A673 (cell line): ENCODE measurements at regions not wholly inside any gene's neighbourhood (a gene's known extent, or its start where the extent isn't known, plus 50 kb on each side); places are given as distances from the start of the nearest gene placed in this dataset.

Experiments used
- BruUV-seq: library from RNA; stranded (reverse); fragments of 400-500 nt; replicated peaks from 2 replicates; lab custom pipeline; 2021; lab: Mats Ljungman, UMichigan
- CTCF ChIA-PET: fragments of 300-600 bp; sonication (Branson Sonifier 250); formaldehyde crosslinking; loops from one replicate; lab custom pipeline; 2022; ENCODE audit warnings: antibody characterized with exemption; lab: Charles Lee
- POLR2A ChIA-PET: fragments of 300-600 bp; sonication (Branson Sonifier 250); formaldehyde crosslinking; loops from one replicate; lab custom pipeline; 2022; ENCODE audit warnings: antibody characterized with exemption; ENCODE audit not compliant: low non-redundant PET; lab: Charles Lee
- DNase-seq: peaks from one replicate; pipeline ENCODE4 v3.0.0-alpha.2; 2015; ENCODE audit warnings: low spot score
- H3K27ac ChIP-seq: fragments of 200-600 bp; sonication (generic); 2 replicates; pipeline ENCODE4 v1.5.1; 2016; ENCODE audit warnings: mixed run types, low read depth, mild to moderate bottlenecking, mixed read lengths, antibody characterized with exemption, low read length; ENCODE audit not compliant: poor library complexity, severe bottlenecking
- H3K27me3 ChIP-seq: fragments of 200-600 bp; sonication (generic); replicated peaks from 2 replicates; pipeline ENCODE4 v1.6.1; 2017; ENCODE audit warnings: mixed run types, low read depth, mild to moderate bottlenecking, mixed read lengths, antibody characterized with exemption, low read length; ENCODE audit not compliant: insufficient read depth, poor library complexity
- H3K36me3 ChIP-seq: fragments of 200-600 bp; sonication (generic); 2 replicates; pipeline ENCODE4 v1.6.1; 2016; ENCODE audit warnings: mixed run types, mild to moderate bottlenecking, mixed read lengths, antibody characterized with exemption, low read length; ENCODE audit not compliant: insufficient read depth, poor library complexity, severe bottlenecking
- H3K4me1 ChIP-seq: fragments of 200-600 bp; sonication (generic); 2 replicates; pipeline ENCODE4 v1.6.1; 2017; ENCODE audit warnings: mixed run types, mild to moderate bottlenecking, mixed read lengths, antibody characterized with exemption, low read length; ENCODE audit not compliant: insufficient read depth, poor library complexity, severe bottlenecking
- H3K4me3 ChIP-seq: fragments of 200-600 bp; sonication (generic); 2 replicates; pipeline ENCODE4 v1.5.1; 2016; ENCODE audit warnings: low read depth, mixed run types, mild to moderate bottlenecking, mixed read lengths, low read length; ENCODE audit not compliant: poor library complexity, severe bottlenecking
- H3K9me3 ChIP-seq: fragments of 200-600 bp; sonication (generic); 2 replicates; pipeline ENCODE4 v1.6.1; 2016; ENCODE audit warnings: mixed run types, low read depth, mild to moderate bottlenecking, mixed read lengths, antibody characterized with exemption, low read length; ENCODE audit not compliant: poor library complexity, severe bottlenecking
- EZH2 ChIP-seq: fragments of 200-600 bp; sonication (generic); IDR thresholded peaks from 2 replicates; pipeline ENCODE4 v1.6.1; 2017; ENCODE audit warnings: borderline replicate concordance, low read depth, mild to moderate bottlenecking, mixed read lengths, antibody characterized with exemption, low read length; ENCODE audit not compliant: poor library complexity, severe bottlenecking
- intact Hi-C: fragments of 100-400 bp; cut with micrococcal nuclease; formaldehyde crosslinking; loops from one replicate; pipeline ENCODE4 v1.10.0; 2022; ENCODE audit not compliant: unreplicated experiment
- TF ChIP-seq, protein P1 (sequence below): fragments of 300-800, 200-600 bp; sonication (generic); conservative IDR thresholded peaks from 2 replicates; pipeline ENCODE4 v1.5.1; 2017; ENCODE audit warnings: low read depth, mild to moderate bottlenecking, antibody characterized with exemption, low read length, moderate library complexity, mixed read lengths

DNA sequence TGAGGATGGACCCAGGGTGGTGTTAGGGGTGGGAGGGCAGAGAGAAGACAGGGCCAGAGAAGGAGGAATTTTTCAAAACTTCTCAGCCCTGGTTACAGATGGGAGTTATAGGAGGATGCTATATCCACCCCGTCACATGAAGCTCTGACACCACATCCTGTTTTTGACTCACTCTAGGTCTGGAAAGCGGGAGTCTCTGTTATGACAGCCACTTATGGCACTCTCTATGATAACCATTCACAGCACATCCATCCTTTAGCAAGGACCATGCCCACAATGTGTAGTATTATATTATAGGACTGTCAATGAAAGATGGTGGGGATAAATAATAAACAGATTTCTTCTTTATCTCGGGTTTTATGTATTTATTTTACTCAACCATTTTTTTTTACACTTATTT lies 461.2 kb downstream of the CDH2 start:
- no peaks in the 10 kb centered on the region for H3K36me3 ChIP-seq
- peaks cover 18% of the 10 kb centered on the region for H3K4me1 ChIP-seq
- POLR2A ChIA-PET = no interaction called here
- H3K4me3 ChIP-seq = no peak overlapping the region
- DNase-seq = no peak
- H3K9me3 ChIP-seq = no peaks in the 10 kb centered on the region
- no TSS peak for BruUV-seq
- intact Hi-C loops = no loop called here
- TF ChIP-seq EZH2 = no peak
- TF ChIP-seq, protein P1, sequence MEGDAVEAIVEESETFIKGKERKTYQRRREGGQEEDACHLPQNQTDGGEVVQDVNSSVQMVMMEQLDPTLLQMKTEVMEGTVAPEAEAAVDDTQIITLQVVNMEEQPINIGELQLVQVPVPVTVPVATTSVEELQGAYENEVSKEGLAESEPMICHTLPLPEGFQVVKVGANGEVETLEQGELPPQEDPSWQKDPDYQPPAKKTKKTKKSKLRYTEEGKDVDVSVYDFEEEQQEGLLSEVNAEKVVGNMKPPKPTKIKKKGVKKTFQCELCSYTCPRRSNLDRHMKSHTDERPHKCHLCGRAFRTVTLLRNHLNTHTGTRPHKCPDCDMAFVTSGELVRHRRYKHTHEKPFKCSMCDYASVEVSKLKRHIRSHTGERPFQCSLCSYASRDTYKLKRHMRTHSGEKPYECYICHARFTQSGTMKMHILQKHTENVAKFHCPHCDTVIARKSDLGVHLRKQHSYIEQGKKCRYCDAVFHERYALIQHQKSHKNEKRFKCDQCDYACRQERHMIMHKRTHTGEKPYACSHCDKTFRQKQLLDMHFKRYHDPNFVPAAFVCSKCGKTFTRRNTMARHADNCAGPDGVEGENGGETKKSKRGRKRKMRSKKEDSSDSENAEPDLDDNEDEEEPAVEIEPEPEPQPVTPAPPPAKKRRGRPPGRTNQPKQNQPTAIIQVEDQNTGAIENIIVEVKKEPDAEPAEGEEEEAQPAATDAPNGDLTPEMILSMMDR = no peak
- no peaks in the 10 kb centered on the region for H3K27me3 ChIP-seq
- no peak overlapping the region for H3K27ac ChIP-seq
- CTCF ChIA-PET = no interaction called here

DNA sequence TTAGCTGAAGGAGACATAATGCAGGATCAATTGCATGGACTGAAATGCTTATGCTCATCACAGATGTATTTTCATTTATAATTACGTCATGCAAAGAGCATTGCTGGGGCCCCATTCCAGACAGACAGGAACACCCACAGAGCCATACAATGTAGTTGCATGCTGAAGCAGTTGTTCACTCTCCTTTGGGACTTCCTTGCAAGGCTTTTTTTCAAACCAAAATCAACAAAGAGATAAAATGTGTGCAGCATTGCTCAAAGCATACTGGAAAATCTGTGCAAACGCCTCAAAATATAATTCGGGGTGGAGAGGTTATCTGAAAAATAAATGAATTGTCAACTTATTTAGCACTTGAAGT lies 463.2 kb downstream of the CDH2 start:
- POLR2A ChIA-PET = no interaction called here
- H3K27ac ChIP-seq = peak overlapping the region; percentile 24
- DNase-seq = peak; percentile 79

GRCh38 chr18:27713037-27713737 lies 463.7 kb downstream of the CDH2 start:
- Histone ChIP-seq H3K9me3 (peaks cover 7% of the 10 kb centered on the region), H3K4me1 (peaks cover 18% of the 10 kb centered on the region), H3K27ac (no peak overlapping the region), H3K36me3 (no peaks in the 10 kb centered on the region), H3K27me3 (no peaks in the 10 kb centered on the region), H3K4me3 (no peak overlapping the region)
- ChIA-PET CTCF (no interaction called here), POLR2A (no interaction called here)
- BruUV-seq = no TSS peak
- intact Hi-C loops = no loop called here
- TF ChIP-seq EZH2 = no peak
- TF ChIP-seq, protein P1 = no peak
- DNase-seq = peak; percentile 24

More for the DNA sequence above, 463.2 kb downstream of the CDH2 start:
- CTCF ChIA-PET = no interaction called here
- TF ChIP-seq, protein P1 = no peak
- no peak for TF ChIP-seq EZH2
- H3K36me3 ChIP-seq = no peaks in the 10 kb centered on the region
- intact Hi-C loops = no loop called here
- H3K27me3 ChIP-seq = no peaks in the 10 kb centered on the region
- BruUV-seq = no TSS peak
- H3K4me1 ChIP-seq = peaks cover 18% of the 10 kb centered on the region
- H3K4me3 ChIP-seq = no peak overlapping the region
- peaks cover 7% of the 10 kb centered on the region for H3K9me3 ChIP-seq
